Progenitor cell of endocrine pancreas (in vitro differentiated cells): ENCODE measurements at regions not wholly inside any gene's neighbourhood (a gene's known extent, or its start where the extent isn't known, plus 50 kb on each side); places are given as distances from the start of the nearest gene placed in this dataset.

Experiments
- DNase-seq: peaks from one replicate; pipeline ENCODE4 v3.0.0; 2021; ENCODE audit warnings: low spot score; ENCODE audit not compliant: unreplicated experiment
- H3K27ac Mint-ChIP-seq: 2 replicates; pipeline ENCODE4 v1.8.0; 2021; ENCODE audit warnings: mild to moderate bottlenecking, moderate library complexity, mixed read lengths
- H3K27me3 Mint-ChIP-seq: 2 replicates; pipeline ENCODE4 v1.8.0; 2021; ENCODE audit warnings: mixed read lengths
- H3K36me3 Mint-ChIP-seq: 2 replicates; pipeline ENCODE4 v1.8.0; 2022; ENCODE audit warnings: mixed read lengths; ENCODE audit not compliant: insufficient read depth
- H3K4me1 Mint-ChIP-seq: 2 replicates; pipeline ENCODE4 v1.8.0; 2021; ENCODE audit warnings: low read depth, mixed read lengths
- H3K4me3 Mint-ChIP-seq: 2 replicates; pipeline ENCODE4 v1.8.0; 2021; ENCODE audit warnings: low read depth, mild to moderate bottlenecking, moderate library complexity, mixed read lengths
- H3K9me3 Mint-ChIP-seq: 2 replicates; pipeline ENCODE4 v1.8.0; 2021; ENCODE audit warnings: low read depth, mixed read lengths
- CTCF ChIP-seq: fragments of 200-600 bp; sonication (generic); IDR thresholded peaks from one replicate; pipeline ENCODE4 v1.5.0; 2021; ENCODE audit warnings: antibody characterized with exemption, mild to moderate bottlenecking; ENCODE audit not compliant: unreplicated experiment

GRCh38 chr7:79964463-79964862 is 170.2 kb upstream of the GNAI1 start:
- Mint-ChIP-seq H3K27me3 (no peaks in the 10 kb centered on the region), H3K36me3 (no peaks in the 10 kb centered on the region), H3K4me3 (no peak overlapping the region), H3K27ac (no peak overlapping the region), H3K4me1 (no peaks in the 10 kb centered on the region), H3K9me3 (no peaks in the 10 kb centered on the region)
- DNase-seq: no peak
- no peak for TF ChIP-seq CTCF

GRCh38 chr7:79953130-79953529 is 181.5 kb upstream of the GNAI1 start:
- Mint-ChIP-seq H3K27ac (no peak overlapping the region), H3K4me1 (peaks cover 3% of the 10 kb centered on the region), H3K9me3 (no peaks in the 10 kb centered on the region), H3K36me3 (no peaks in the 10 kb centered on the region), H3K4me3 (no peak overlapping the region), H3K27me3 (no peaks in the 10 kb centered on the region)
- no peak for TF ChIP-seq CTCF
- no peak for DNase-seq

GRCh38 chr7:79952399-79952798 is 182.2 kb upstream of the GNAI1 start:
- DNase-seq: no peak
- peaks cover 3% of the 10 kb centered on the region for H3K4me1 Mint-ChIP-seq
- H3K9me3 Mint-ChIP-seq: peaks cover 2% of the 10 kb centered on the region
- H3K36me3 Mint-ChIP-seq: peaks cover 1% of the 10 kb centered on the region
- no peaks in the 10 kb centered on the region for H3K27me3 Mint-ChIP-seq
- no peak overlapping the region for H3K4me3 Mint-ChIP-seq
- H3K27ac Mint-ChIP-seq: no peak overlapping the region
- TF ChIP-seq CTCF: no peak

GRCh38 chr7:79951415-79951814 is 183.2 kb upstream of the GNAI1 start:
- peaks cover 6% of the 10 kb centered on the region for H3K9me3 Mint-ChIP-seq
- peaks cover 3% of the 10 kb centered on the region for H3K4me1 Mint-ChIP-seq
- H3K36me3 Mint-ChIP-seq: peaks cover 2% of the 10 kb centered on the region
- no peak for TF ChIP-seq CTCF
- no peak overlapping the region for H3K4me3 Mint-ChIP-seq
- no peaks in the 10 kb centered on the region for H3K27me3 Mint-ChIP-seq
- no peak overlapping the region for H3K27ac Mint-ChIP-seq
- no peak for DNase-seq

- TF ChIP-seq CTCF: no peak
- Mint-ChIP-seq H3K27me3 (no peaks in the 10 kb centered on the region), H3K4me3 (no peak overlapping the region)
These were observed 184.9 kb upstream of the GNAI1 start for GRCh38 chr7:79949778-79950177.

More at GRCh38 chr7:79949778-79950177, 184.9 kb upstream of the GNAI1 start:
- peaks cover 9% of the 10 kb centered on the region for H3K9me3 Mint-ChIP-seq
- DNase-seq: no peak
- H3K27ac Mint-ChIP-seq: no peak overlapping the region
- H3K36me3 Mint-ChIP-seq: peaks cover 2% of the 10 kb centered on the region
- H3K4me1 Mint-ChIP-seq: peaks cover 3% of the 10 kb centered on the region
